PC-3 (cell line): ENCODE measurements at regions not wholly inside any gene's neighbourhood (a gene's known extent, or its start where the extent isn't known, plus 50 kb on each side); places are given as distances from the start of the nearest gene placed in this dataset.

Source experiments
- ATAC-seq: fragments of 200-7000 bp; cut with Tn5 transposase; 2 replicates; pipeline ENCODE4 v1.9.1; 2020; ENCODE audit warnings: mild to moderate bottlenecking, moderate library complexity
- BruUV-seq: library from RNA; stranded (reverse); fragments of 400-500 nt; replicated peaks from 2 replicates; lab custom pipeline; 2021; lab: Mats Ljungman, UMichigan
- CTCF ChIA-PET: fragments of 300-600 bp; sonication (Branson Sonifier 250); formaldehyde crosslinking; loops from one replicate; lab custom pipeline; 2022; ENCODE audit warnings: antibody characterized with exemption; lab: Charles Lee
- POLR2A ChIA-PET: fragments of 300-600 bp; sonication (Branson Sonifier 250); formaldehyde crosslinking; loops from one replicate; lab custom pipeline; 2022; ENCODE audit warnings: antibody characterized with exemption; ENCODE audit not compliant: unreplicated experiment; lab: Charles Lee
- DNase-seq: peaks from one replicate; pipeline ENCODE4 v3.0.0-alpha.2; 2015
- H2AFZ ChIP-seq: fragments of 300-600 bp; sonication (generic); 2 replicates; pipeline ENCODE4 v1.6.0; 2016; ENCODE audit warnings: antibody characterized with exemption, low read length
- H3F3A ChIP-seq: fragments of 300-600 bp; sonication (generic); one replicate; pipeline ENCODE4 v1.6.0; 2017; ENCODE audit warnings: antibody characterized with exemption, low read length, control low read depth, mild to moderate bottlenecking; ENCODE audit not compliant: unreplicated experiment
- H3K27ac ChIP-seq: fragments of 300-600 bp; sonication (generic); 2 replicates; pipeline ENCODE4 v1.5.1; 2016; ENCODE audit warnings: mild to moderate bottlenecking, low read length
- H3K27me3 ChIP-seq: fragments of 300-600 bp; sonication (generic); 2 replicates; pipeline ENCODE4 v1.6.1; 2016; ENCODE audit warnings: low read length, mixed read lengths
- H3K36me3 ChIP-seq: fragments of 300-600 bp; sonication (generic); 2 replicates; pipeline ENCODE4 v1.6.1; 2016; ENCODE audit warnings: low read depth, mixed run types, low read length, mixed read lengths
- H3K4me1 ChIP-seq: fragments of 300-600 bp; sonication (generic); 2 replicates; pipeline ENCODE4 v1.5.1; 2016; ENCODE audit warnings: low read length; ENCODE audit not compliant: insufficient read depth
- H3K4me2 ChIP-seq: fragments of 300-600 bp; sonication (generic); 2 replicates; pipeline ENCODE4 v1.6.0; 2016; ENCODE audit warnings: low read length
- H3K4me3 ChIP-seq: fragments of 300-600 bp; sonication (generic); 2 replicates; pipeline ENCODE4 v1.5.1; 2016; ENCODE audit warnings: mild to moderate bottlenecking, low read length, mixed read lengths
- H3K79me2 ChIP-seq: fragments of 300-600 bp; sonication (generic); 2 replicates; pipeline ENCODE4 v1.6.1; 2017; ENCODE audit warnings: low read length, mixed read lengths
- H3K9ac ChIP-seq: fragments of 300-600 bp; sonication (generic); 2 replicates; pipeline ENCODE4 v1.6.0; 2016; ENCODE audit warnings: mild to moderate bottlenecking, low read length
- H3K9me2 ChIP-seq: fragments of 300-600 bp; sonication (generic); replicated peaks from 2 replicates; pipeline ENCODE4 v1.6.1; 2016; ENCODE audit warnings: mixed run types, low read length, mixed read lengths
- H3K9me3 ChIP-seq: fragments of 300-600 bp; sonication (generic); 2 replicates; pipeline ENCODE4 v1.6.1; 2016; ENCODE audit warnings: low read length, mixed read lengths
- H4K20me1 ChIP-seq: fragments of 300-600 bp; sonication (generic); 2 replicates; pipeline ENCODE4 v1.6.1; 2016; ENCODE audit warnings: low read length, mixed read lengths
- CTCF ChIP-seq: fragments of 300-600 bp; sonication (generic); conservative IDR thresholded peaks from 2 replicates; pipeline ENCODE4 v1.5.1; 2017; ENCODE audit warnings: antibody characterized with exemption, low read depth, mild to moderate bottlenecking, low read length
- EZH2 ChIP-seq: fragments of 300-600 bp; sonication (generic); IDR thresholded peaks from one replicate; pipeline ENCODE4 v1.6.1; 2017; ENCODE audit warnings: antibody characterized with exemption, mild to moderate bottlenecking, low read length; ENCODE audit not compliant: unreplicated experiment
- EZH2phosphoT487 ChIP-seq: fragments of 300-600 bp; sonication (generic); IDR thresholded peaks from 2 replicates; pipeline ENCODE4 v1.6.1; 2018; ENCODE audit warnings: mild to moderate bottlenecking, antibody characterized with exemption, low read length, borderline replicate concordance
- intact Hi-C: fragments of 100-400 bp; cut with micrococcal nuclease; formaldehyde crosslinking; loops from 2 replicates; pipeline ENCODE4 v1.9.0; 2023

GRCh38 chr21:33974513-33975468, 59.2 kb upstream of the ATP5PO start:
- Histone ChIP-seq H2AFZ (no peak overlapping the region), H3K4me1 (peaks cover 62% of the 10 kb centered on the region), H3K4me3 (no peak overlapping the region), H3K79me2 (no peaks in the 10 kb centered on the region), H3K27ac (peak overlapping the region; percentile 98), H3K27me3 (no peaks in the 10 kb centered on the region), H3F3A (peaks cover 24% of the 10 kb centered on the region), H3K36me3 (no peaks in the 10 kb centered on the region), H4K20me1 (no peaks in the 10 kb centered on the region), H3K9me2 (no peaks in the 10 kb centered on the region), H3K4me2 (peak overlapping the region; percentile 80), H3K9me3 (no peaks in the 10 kb centered on the region), H3K9ac (peak overlapping the region; percentile 79)
- ATAC-seq (no peak), DNase-seq (peak; percentile 57)
- no peak for TF ChIP-seq CTCF
- no peak for TF ChIP-seq EZH2phosphoT487
- no peak for TF ChIP-seq EZH2
- intact Hi-C loops = no loop called here
- CTCF ChIA-PET = no interaction called here
- no TSS peak for BruUV-seq
- POLR2A ChIA-PET = no interaction called here

- CTCF ChIA-PET = no interaction called here
- Histone ChIP-seq H4K20me1 (no peaks in the 10 kb centered on the region), H3K9me2 (no peaks in the 10 kb centered on the region), H3K79me2 (no peaks in the 10 kb centered on the region), H3K4me2 (no peak overlapping the region), H3K4me3 (no peak overlapping the region), H3K9ac (no peak overlapping the region), H3K27me3 (no peaks in the 10 kb centered on the region), H3K9me3 (no peaks in the 10 kb centered on the region), H3F3A (peaks cover 37% of the 10 kb centered on the region), H3K4me1 (peaks cover 77% of the 10 kb centered on the region), H3K36me3 (no peaks in the 10 kb centered on the region), H2AFZ (no peak overlapping the region), H3K27ac (no peak overlapping the region)
- TF ChIP-seq EZH2phosphoT487 = no peak
- intact Hi-C loops = no loop called here
- BruUV-seq = no TSS peak
- POLR2A ChIA-PET = no interaction called here
- DNase-seq (no peak), ATAC-seq (no peak)
These were observed 57.7 kb upstream of the ATP5PO start for GRCh38 chr21:33973268-33973667.

GRCh38 chr21:33972539-33972938, 56.9 kb upstream of the ATP5PO start:
- H3K4me2 ChIP-seq = no peak overlapping the region
- no peak for ATAC-seq
- ChIA-PET CTCF (no interaction called here), POLR2A (no interaction called here)
- H4K20me1 ChIP-seq = no peaks in the 10 kb centered on the region
- no peak overlapping the region for H3K4me3 ChIP-seq
- no peaks in the 10 kb centered on the region for H3K79me2 ChIP-seq
- H3F3A ChIP-seq = peaks cover 36% of the 10 kb centered on the region
- intact Hi-C loops = no loop called here
- BruUV-seq = no TSS peak
- no peaks in the 10 kb centered on the region for H3K27me3 ChIP-seq
- no peaks in the 10 kb centered on the region for H3K36me3 ChIP-seq
- DNase-seq = no peak
- TF ChIP-seq EZH2 (no peak), EZH2phosphoT487 (no peak), CTCF (no peak)
- H3K27ac ChIP-seq = no peak overlapping the region
- no peak overlapping the region for H3K9ac ChIP-seq
- H3K9me3 ChIP-seq = no peaks in the 10 kb centered on the region
- peaks cover 75% of the 10 kb centered on the region for H3K4me1 ChIP-seq
- no peaks in the 10 kb centered on the region for H3K9me2 ChIP-seq
- H2AFZ ChIP-seq = no peak overlapping the region
